HG03196 (cell line): ENCODE measurements at regions not wholly inside any gene's neighbourhood (a gene's known extent, or its start where the extent isn't known, plus 50 kb on each side); places are given as distances from the start of the nearest gene placed in this dataset.
"Not testable (repeated sequence)": the region's sequence is repeated elsewhere in the genome, so short reads cannot be mapped to it uniquely, and the experiment has no call there.

Source experiments
- ATAC-seq: cut with Tn5 transposase; IDR thresholded peaks from one replicate; pipeline ENCODE4 v1.9.1; 2021; ENCODE audit not compliant: unreplicated experiment

DNA sequence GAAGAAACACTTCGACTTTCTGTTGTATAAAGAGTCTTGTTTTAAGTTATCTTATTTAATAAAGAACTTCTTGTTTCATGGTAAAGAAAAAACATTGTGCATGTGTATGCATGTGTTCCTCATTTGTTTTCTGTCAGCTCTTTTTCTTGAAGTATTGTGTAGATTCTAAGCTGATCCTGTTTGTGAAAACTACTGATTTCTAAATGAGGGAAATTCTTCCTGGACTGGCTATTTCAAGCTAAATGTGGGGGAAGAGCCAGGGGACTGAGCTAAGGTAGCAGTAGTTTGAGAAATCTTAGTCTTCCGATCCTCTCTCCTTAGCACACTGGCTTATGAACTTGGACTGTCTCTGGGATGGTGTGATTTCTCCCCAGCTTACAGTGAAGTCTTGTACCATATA, 56.4 kb upstream of the RBMS1 start:
- no peak for ATAC-seq

DNA sequence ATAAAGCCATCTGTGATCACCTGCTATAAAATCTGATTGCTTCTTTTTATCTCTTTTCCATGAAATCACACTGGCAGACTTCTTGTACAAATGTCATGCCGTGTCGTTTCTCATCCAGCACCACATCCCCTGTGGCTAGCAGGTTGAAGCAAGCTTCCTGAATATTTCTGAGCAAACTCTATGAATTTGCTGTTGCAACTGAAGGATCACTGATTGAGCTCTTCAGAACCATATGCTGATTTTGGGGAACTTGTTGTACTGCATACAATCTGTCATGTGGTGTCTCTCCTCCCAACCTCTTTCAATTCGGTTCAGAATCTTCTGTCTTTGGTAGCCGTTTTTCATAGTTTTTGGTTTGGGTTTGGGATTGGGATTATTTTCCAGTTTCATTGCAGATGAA, 57.7 kb upstream of the RBMS1 start:
- ATAC-seq, result no peak

DNA sequence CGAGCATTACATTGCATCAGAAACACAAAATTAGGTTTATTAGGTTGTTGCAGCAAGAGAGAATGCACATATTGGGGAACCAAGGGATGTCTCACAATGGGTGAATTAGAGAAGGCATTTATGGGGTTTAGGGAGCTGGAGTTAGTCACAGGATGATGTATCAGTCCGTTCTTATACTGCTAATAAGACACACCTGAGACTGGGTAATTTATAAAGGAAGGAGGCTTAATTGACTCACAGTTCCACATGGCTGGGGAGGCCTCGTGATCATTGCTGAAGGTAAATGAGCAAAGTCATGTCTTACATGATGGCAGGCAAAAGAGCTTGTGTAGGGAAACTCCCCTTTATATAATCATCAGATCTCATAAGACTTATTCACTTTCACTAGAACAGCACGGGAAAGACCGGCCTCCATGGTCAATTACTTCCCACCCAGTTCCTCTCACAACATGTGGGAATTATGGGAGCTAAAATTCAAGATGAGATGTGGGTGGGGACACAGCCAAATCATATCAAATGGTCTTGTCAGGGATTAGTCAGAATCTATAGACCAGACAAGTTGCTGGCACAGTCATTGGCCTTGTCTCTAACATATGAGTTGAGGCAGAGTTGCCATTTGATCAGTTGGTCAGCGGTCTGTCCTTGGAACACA, 61.9 kb upstream of the RBMS1 start:
- ATAC-seq, result no peak

DNA sequence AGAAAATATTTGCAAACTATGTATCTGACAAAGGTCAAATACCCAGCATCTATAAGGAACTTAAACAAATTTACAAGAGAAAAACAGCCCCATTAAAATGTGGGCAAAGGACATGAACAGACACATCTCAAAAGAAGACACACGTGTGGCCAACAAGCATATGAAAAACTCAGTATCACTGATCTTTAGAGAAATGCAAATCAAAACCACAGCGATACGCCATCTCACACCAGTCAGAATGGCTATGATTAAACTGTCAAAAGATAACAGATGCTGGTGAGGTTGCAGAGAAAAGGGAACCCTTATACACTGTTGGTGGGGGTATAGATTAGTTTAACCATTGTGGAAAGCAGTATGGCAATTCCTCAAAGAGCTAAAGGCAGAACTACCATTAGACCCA, 64.3 kb upstream of the RBMS1 start:
- no peak for ATAC-seq

DNA sequence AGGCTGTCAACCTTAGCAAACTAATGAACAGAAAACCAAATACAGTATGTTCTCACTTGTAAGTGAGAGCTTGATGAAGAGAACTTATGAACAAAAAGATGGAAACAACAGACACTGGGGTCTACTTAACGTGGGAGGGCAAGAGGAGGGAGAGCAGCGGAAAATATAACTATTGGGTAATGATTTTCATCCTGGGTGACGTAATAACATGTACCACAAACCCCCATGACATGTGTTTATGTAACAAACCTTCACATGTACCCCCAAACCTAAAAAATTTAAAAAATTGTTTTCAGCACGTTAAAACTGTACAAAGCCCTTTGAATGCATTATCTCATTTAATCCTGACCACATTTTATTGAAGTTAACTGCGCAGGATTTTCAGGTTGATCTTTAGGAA, 64.9 kb upstream of the RBMS1 start:
- ATAC-seq, result no peak

DNA sequence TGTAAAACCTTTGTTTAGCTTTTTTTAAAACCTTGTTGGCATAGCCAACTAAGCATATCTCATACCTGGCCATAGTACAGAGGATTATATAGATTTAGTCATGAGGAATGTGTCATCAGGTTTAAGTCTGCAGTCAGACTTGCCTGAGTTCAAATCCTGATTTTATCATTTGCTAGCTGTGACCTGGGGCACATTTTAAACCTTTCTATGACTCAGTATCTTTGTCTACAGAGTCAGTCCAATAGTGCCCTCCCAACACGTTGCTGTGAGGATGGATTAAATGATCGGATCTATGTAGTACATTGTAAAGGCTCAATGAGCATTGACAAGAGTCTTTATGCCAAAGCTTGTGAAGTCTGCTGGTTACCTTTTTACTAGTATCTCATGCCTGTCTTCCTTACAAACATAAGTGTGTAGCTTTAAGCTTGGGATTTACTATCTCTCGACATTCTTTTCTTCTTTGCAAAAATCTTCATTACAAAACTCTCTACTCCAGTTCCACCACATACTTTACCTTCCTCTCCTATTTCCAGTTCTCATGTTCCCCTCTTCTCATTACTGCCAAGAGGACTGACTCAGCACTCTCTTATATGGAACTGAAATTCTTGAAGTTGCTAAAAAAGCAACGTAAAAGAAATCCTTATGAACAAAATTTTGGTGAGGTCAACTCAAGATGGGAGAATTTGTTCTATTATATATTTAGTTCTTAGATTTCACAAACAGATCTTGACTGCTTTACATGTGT, 68.1 kb upstream of the RBMS1 start:
- no peak for ATAC-seq

DNA sequence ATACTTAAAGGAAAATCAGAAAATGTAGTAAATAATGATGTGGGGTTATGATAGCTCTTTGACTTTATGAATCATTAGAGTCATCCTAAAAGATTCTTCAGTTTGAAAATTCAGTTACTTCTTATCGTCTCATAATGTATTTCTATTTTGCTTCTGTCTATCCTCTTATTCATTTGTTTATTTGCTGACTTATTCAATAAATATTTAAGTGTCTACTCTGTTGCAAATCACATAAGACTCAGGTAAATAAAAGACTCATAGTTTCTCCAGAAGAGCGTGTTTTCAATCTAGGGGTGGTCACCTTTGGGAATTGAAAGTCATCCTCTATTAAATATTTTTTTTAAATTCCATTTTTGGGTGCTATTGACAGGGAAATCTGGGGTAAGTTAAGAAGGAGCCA, 69.1 kb upstream of the RBMS1 start:
- no peak for ATAC-seq

DNA sequence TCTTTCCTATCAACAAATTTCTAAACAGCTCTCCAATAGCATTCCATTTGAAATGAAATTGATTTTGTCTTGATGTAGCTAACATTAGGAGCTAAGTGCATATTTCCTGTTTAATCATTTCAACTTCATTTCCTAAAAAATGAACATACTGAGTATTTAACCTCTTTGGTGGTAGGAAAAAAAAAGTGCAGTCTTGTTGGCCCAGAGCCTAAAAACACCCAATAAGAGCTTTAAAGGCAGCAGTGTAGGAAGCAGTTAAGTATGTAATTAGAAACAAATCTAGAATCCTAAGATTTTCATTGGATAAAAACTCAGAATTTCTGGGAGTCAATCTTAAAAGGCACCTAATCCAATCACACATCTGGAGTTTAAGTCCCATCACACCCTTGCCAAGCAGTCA, 71.0 kb upstream of the RBMS1 start:
- no peak for ATAC-seq

DNA sequence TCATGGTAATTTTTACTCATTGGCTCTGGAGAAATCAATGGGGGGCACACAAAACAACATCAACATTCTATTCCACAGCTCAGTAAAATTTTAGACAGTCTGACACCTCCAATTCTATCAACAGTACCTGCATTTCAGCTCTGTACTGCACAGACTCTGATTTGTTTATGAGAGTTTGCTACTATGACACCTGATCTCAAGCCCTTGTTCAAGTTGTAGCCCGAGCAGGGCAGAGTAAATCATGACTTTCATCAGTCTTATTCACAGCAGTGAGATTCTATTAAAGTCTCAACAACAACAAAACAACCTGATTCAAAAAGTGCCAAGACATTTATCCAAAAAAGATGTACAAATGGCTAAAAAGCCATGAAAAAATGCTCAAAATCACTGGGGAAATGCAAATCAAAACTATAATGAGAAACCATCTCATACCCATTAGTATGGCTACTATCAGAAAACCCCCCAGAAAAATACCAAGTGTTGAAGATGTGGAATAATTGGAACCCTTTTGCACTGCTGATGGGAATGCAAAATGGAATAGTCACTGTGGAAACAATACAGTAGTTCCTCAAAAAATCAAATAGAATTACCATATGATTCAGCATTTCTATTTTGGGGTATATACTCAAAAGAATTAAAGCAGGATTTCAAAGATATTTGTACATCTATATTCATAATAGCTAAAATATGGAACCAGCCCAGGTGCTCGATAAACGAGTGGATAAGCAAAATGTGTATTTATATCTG, 71.7 kb upstream of the RBMS1 start:
- ATAC-seq, result no peak

DNA sequence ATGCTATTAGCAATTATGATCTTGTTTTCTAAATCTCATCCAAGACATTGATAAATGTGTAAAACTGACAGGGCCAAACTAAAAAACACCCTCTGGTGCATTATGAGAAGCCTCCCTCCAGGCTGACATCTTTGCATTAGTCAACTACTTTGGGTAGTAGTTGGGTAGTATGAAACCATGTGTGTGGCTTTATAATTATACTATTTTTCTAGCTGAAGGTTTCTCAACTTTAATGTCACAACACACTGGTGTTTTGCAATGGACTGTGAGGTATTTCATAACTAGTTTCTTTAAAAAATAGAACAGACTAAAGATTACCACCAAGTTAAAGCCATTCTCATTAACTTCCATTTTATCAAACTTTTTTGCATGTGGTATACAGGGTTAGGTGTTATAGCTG, 73.1 kb upstream of the RBMS1 start:
- ATAC-seq, result no peak

DNA sequence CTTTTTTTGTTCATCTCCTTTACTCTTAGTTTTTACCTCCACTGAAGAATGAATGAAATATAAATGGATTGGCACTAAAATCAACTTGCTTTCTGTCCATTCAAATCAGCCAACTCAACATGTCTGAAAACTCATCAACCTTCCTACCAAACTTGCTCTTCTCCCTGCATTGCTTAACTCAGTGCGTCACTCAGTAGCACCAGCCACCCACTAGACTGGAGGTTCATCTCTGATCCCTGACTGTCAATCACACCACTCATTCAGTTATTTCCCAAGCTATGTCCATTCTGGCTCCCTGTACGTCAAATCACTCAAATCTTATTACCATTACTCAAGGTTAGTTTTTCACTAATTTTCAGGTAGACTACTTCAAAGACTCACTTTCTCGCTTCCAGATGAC, 75.2 kb upstream of the RBMS1 start:
- ATAC-seq, result no peak

DNA sequence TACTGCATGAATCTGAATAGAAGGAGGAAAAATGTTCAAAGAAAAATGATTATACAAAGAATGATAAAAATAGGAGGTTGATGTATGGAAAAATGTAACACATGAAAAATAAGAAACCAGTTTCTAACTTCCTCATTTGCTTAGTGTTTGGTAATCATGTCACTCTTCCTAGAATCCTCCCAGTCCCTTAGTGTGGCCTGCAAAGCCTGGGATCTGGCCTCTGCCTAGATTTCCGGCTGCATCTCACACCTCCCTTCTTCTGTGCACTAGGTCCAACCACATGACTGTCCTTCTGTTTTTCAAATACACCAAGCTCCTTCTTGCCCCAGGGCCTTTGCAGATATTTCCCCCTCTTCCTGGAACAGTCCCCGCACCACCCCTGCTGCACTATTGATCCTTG, 76.8 kb upstream of the RBMS1 start:
- no peak for ATAC-seq

DNA sequence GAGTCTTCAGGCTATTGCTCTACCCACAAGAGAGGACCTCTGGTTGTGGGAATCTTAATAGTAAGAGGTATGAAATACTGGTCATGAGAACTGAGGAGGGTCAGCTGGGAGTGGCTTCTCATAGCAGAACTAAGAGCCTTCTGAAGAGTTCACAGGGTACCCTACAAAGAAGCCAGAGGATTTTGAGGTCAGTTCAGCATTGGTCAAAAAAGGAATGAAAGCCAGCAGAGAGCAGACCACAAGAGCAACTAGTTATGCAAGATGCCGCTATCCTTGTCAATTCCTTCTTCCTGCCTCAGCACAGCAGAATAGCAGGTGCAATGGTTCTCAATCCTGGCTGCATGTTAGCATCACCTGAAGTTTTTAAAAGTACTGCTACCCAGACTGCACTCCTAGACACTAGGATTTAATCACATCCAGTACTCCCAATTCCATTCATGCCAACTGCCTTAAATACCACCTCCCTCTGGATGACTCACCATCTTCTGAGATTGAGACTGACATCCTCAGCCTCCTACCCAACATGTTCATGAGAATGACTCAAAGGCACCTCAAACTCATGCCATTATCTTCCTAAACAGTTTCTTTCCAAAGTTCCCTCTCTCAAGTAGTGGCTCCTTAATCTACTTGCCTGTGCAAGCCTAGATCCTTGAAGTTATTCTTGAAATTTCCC, 81.0 kb upstream of the RBMS1 start:
- ATAC-seq, result no peak

DNA sequence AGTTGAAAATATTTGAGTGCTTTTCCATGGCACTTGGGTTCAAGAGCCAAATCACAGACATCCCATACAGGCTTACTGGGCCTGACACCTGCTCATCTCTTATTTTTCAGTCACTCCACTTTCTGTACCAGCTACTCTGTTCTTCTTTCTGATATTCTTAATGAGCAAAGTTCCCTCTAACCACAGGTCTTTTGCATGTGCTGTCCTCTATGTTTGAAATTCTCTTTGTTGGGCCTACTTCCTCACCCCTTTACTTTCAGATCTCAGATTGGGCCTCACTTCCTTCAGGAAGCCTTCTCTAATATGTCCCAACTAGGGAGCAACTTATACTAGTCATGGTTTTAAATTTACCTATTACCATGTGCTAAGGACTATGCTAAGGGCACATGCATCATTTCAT, 81.8 kb upstream of the RBMS1 start:
- ATAC-seq, result no peak

DNA sequence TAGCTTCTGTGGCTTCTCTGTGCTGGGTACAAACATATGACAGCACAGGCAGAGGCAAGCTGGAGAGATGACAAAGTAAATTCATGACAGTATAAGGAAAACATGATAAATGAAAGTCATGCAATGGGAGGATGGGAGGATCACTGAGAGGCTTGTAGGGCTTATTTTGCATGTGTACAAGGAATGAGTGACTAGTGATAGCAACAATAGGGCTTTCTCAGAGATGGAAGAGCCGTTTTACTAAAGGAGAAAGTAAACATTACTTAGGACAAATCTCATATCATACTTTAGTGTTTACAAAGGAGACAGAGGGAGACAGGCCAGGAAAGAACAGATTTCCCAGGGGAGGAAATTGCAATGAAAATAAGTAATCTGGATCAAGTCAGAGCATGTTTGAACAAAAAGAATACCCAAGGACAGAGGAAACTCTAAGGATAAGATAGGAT, 82.5 kb upstream of the RBMS1 start:
- ATAC-seq, result no peak

DNA sequence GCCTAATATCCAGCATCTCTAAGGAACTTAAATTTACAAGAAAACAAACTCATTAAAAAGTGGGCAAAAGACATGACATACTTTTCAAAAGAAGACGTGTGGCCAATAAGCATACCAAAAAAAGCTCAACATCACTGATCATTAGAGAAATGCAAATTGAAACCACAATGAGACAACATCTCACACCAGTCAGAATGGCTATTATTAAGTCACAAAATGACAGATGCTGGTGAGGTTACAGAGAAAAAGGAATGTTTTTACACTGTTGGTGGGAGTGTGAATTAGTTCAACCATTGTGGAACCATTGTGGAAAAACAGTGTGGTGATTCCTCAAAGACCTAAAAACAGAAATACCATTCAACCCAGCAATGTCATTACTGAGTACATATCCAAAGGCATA, 83.5 kb upstream of the RBMS1 start:
- ATAC-seq, result not testable (repeated sequence)

DNA sequence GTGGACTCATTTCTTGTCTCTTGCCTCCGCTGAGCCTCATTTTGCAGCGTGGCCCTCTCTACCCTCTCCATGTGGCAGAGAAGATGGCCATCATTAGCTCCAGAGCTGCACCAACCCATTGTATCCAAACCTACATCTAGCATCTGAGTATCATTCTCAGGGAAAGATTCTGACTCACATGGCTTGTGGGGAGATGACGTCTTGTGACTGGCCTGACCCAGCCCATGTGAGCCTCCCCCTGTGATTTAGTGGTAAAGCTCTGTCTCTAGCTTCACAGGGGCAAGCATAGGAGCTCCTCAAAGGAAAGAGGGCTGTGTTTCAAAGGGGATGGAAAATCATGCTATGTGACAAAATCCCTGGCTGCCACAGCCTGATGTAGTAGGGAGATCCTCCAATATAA, 87.4 kb upstream of the RBMS1 start:
- ATAC-seq, result no peak

DNA sequence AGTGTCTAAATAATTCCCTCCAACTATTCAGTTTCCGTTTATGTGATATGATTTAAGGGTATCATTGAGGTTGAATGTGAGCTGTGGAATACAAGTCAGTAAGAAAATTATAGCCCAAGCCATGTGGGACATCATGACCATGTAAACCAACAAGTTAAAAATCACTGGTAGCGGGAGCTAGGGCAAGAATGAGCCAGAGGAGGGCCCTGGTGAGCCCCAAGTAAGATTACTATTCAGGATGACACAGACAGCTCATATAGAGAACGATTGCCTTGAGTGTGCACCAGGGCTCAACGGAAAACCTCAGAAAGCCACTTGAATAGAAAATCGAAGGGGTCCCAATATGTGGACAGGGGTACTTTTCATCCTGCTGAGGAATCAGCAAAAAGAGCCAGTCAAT, 87.8 kb upstream of the RBMS1 start:
- ATAC-seq, result no peak

DNA sequence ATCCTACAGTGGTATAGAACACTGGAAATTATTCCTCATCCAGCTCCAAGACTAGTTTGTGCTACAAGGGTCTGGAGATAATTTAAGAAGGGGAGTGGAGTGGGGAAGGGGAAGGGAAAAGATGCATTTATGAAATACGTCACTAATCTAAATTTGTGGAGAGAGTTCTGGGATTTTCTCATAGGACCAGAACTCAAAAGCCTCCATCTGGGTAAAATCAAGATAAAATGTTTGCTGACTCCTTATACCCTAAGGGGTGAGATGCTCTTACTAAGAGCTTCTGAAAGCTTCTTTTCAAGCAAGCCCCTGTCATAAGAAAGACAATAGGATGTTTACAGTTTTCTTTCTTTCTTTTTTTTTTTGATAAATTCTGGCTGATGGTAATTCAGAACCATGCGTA, 88.5 kb upstream of the RBMS1 start:
- ATAC-seq, result no peak

DNA sequence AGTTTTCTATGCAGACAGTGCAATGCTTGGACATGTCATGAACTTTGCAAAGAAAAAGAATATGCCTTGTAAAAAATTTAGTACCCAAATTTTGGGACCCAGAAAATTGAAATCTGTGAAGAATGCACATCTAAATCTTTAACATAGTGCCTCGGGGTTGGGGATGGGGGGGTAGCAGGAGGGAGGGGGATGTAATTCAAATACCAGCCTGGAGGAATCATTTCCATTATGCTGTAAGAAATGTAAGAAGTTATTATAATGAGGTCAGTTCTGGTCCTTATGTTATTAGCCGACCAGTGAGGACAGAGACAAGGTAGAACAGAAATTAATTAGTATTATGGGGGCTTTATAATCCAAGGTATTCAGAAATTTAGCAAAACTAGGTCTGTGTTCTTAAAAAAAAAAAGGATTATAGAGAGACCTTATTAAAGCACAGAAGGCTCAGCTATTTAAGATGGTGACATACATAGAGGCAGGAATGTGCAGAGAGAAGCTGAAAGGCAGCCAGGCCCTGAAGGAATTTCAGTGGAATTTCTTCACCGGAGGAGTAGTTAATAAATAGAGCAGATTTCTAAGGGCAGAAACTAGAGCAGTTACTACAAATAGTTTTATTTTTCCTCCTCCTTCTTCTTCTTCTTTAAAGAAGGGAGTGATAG, 89.0 kb upstream of the RBMS1 start:
- no peak for ATAC-seq

DNA sequence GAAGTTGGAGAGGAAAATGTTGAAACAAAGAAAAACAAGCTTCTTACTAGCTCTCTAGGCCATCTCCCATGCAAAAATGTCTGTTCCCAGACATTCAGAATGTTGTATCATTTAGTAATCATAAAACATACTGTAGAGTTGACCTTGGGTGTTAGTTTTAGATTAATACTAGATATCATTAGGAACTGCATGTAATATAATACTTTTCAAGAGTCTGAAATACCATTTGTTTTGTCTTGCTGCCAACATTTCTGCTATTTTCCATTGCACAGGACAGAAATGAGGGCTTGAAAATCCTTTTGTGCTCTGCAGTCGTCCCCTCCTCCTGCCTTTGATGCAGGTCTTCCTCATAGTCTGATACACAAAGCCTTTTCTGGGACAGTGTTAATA, 89.5 kb upstream of the RBMS1 start:
- ATAC-seq, result no peak
